ENCODE measurements at regions not wholly inside any gene's neighbourhood (a gene's known extent, or its start where the extent isn't known, plus 50 kb on each side); places are given as distances from the start of the nearest gene placed in this dataset.

DNA sequence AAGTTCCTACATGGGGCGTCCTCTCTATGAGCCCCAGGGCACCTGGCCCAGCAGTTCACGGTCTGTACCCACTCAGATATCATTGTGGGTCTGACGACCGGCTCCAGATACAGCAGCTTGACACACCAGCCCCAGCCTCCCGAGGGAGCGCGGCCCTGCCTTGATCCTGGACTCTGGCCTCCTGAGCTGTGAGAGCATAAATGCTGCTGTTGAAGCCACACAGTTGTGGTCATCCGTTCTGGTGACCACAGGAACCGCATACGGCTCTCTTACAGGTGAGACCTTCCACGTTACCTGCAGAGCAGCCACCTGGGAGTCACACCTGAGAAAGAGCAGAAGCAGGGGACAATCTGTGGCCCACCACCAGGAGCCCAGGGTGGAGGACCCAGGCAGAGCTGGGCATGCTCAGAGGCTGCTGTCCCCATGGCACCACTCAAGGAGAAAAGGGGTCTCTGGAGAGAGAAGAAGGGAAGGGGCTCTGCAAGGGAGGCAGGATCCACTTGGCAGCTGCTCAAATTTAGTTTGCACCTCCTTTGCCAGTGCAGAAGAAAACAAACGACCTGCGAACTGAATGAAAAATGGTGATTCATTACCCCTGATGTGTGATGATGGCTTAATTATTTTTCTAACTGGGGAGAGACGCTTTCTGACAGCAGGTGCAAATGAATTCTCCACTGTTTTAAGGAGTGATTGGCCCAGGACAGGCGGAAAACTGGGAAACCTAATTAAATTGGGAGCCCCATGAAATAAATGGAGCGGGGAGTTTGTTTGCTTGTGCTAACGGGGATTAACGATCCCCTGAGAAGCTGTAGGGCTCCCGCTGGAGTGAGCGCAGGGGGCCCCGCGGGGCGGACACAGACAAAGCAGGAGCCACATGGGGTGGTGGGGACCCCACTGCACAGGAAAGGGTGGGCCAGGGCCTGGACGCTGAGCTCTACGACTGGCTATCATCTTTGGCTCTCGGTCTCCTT lies 208.9 kb downstream of the RBFOX3 start:
- dilution Hi-C loops (cut with MboI; ENCODE audit: extremely low pct_ligation_motif_present, low sequenced_read_pairs) (no loop called here), intact Hi-C loops (cut with micrococcal nuclease) (loop anchor here (1.0 kb wide), 1 partner anchor 306 kb away; no protein-coding TSS in a partner anchor)
- TF ChIP-seq FOS (IDR thresholded peaks at IDR 0.05; ENCODE audit: borderline replicate concordance, insufficient read depth, low read length), result no peak
- TF ChIP-seq, protein P1, sequence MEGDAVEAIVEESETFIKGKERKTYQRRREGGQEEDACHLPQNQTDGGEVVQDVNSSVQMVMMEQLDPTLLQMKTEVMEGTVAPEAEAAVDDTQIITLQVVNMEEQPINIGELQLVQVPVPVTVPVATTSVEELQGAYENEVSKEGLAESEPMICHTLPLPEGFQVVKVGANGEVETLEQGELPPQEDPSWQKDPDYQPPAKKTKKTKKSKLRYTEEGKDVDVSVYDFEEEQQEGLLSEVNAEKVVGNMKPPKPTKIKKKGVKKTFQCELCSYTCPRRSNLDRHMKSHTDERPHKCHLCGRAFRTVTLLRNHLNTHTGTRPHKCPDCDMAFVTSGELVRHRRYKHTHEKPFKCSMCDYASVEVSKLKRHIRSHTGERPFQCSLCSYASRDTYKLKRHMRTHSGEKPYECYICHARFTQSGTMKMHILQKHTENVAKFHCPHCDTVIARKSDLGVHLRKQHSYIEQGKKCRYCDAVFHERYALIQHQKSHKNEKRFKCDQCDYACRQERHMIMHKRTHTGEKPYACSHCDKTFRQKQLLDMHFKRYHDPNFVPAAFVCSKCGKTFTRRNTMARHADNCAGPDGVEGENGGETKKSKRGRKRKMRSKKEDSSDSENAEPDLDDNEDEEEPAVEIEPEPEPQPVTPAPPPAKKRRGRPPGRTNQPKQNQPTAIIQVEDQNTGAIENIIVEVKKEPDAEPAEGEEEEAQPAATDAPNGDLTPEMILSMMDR (IDR thresholded peaks at IDR 0.05; ENCODE audit: extremely low read depth in 1 of 2, insufficient read depth in 1 of 2, low read depth in 1 of 2, low read length in 2 of 2), result no peak
- TF ChIP-seq POLR2A (IDR thresholded peaks at IDR 0.05; ENCODE audit: low read depth, low read length), result no peak
- no peak for TF ChIP-seq JUN (IDR thresholded peaks at IDR 0.05; ENCODE audit: borderline replicate concordance, insufficient read depth, insufficient read length, low read depth)
- TF ChIP-seq EZH2 (IDR thresholded peaks at IDR 0.05; ENCODE audit: borderline replicate concordance, low read depth, low read length, severe bottlenecking), result no peak
- TF ChIP-seq, protein P2, sequence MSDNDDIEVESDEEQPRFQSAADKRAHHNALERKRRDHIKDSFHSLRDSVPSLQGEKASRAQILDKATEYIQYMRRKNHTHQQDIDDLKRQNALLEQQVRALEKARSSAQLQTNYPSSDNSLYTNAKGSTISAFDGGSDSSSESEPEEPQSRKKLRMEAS (IDR thresholded peaks at IDR 0.05; ENCODE audit: insufficient read depth, insufficient read length), result no peak
- TF ChIP-seq GATA2 (IDR thresholded peaks at IDR 0.05; ENCODE audit: insufficient read depth, insufficient read length, low read depth, low read length), result no peak
- TF ChIP-seq POLR2AphosphoS5 (IDR thresholded peaks at IDR 0.05; ENCODE audit: insufficient read depth, low read depth, low read length), result no peak
- no peak for TF ChIP-seq MYC (IDR thresholded peaks at IDR 0.05; ENCODE audit: low read depth, low read length)
- ChIA-PET CTCF (interaction anchor here (0.7 to 11.7 kb wide), 10 partner anchors 9 to 339 kb away, joined by 3 to 142 read pairs (median 5); partner anchors contain the start of gene ENGASE), POLR2A (no interaction called here)
- H3K36me3 ChIP-seq (ENCODE audit: control insufficient read depth in 2 of 2, extremely low read depth in 1 of 2, insufficient read depth in 2 of 2, low read length in 2 of 2), result no peaks in the 10 kb centered on the region
- H3K79me2 ChIP-seq (ENCODE audit: control insufficient read depth, insufficient read depth, low read length), result no peaks in the 10 kb centered on the region
- H4K20me1 ChIP-seq (replicated peaks; ENCODE audit: control insufficient read depth, extremely low read depth, insufficient read depth, low read length), result no peaks in the 10 kb centered on the region
- H2AFZ ChIP-seq (ENCODE audit: low read depth, low read length), result no peak overlapping the region
- no peak overlapping the region for H3K4me3 ChIP-seq (replicated peaks in 1 of 3; ENCODE audit: insufficient read depth in 1 of 3, low read depth in 1 of 3, low read length in 3 of 3)
- DNase-seq (ENCODE audit: low read depth, low spot score), result no peak
- BruUV-seq (replicated peaks), result no TSS peak
- no peak overlapping the region for H3K4me2 ChIP-seq (ENCODE audit: insufficient read depth, low read length)
- H3K27me3 ChIP-seq (ENCODE audit: control insufficient read depth in 2 of 2, insufficient read depth in 2 of 2, low read length in 2 of 2), result peaks cover 6 to 10% of the 10 kb centered on the region in 2 experiments
- H3K9me1 ChIP-seq (replicated peaks; ENCODE audit: control insufficient read depth, extremely low read depth, insufficient read depth, low read length), result no peaks in the 10 kb centered on the region
- H3K27ac ChIP-seq (ENCODE audit: insufficient read depth, low read depth, low read length), result no peak overlapping the region
- H3K4me1 ChIP-seq (ENCODE audit: control insufficient read depth, extremely low read depth, insufficient read depth, low read length), result peaks cover 8% of the 10 kb centered on the region
- no peaks in the 10 kb centered on the region for H3K9me3 ChIP-seq (replicated peaks; ENCODE audit: control insufficient read depth, insufficient read depth, low read length)
- no peak for FAIRE-seq
- no peak overlapping the region for H3K9ac ChIP-seq (replicated peaks; ENCODE audit: extremely low read depth, insufficient read depth, low read length)
